Activated CD4-positive, alpha-beta T cell treated with anti-CD3 and anti-CD28 coated beads, Interleukin-2, amount 10 ng/mL, durations not matched to agents 7 days and 5 days (primary cell): ENCODE measurements at regions not wholly inside any gene's neighbourhood (a gene's known extent, or its start where the extent isn't known, plus 50 kb on each side); places are given as distances from the start of the nearest gene placed in this dataset.

Experiments
- CTCF ChIA-PET: fragments of 350-600 bp; sonication (Branson Sonifier 250); formaldehyde crosslinking; loops from one replicate; lab custom pipeline; 2021; ENCODE audit warnings: antibody characterized with exemption; lab: Charles Lee
- POLR2A ChIA-PET: fragments of 350-600 bp; sonication (Branson Sonifier 250); formaldehyde crosslinking; loops from one replicate; lab custom pipeline; 2021; ENCODE audit warnings: antibody characterized with exemption; lab: Charles Lee
- DNase-seq: peaks from one replicate; pipeline ENCODE4 v3.0.0-alpha.2; 2020
- H3K27ac Mint-ChIP-seq: one replicate; pipeline ENCODE4 v1.8.0; 2021; ENCODE audit warnings: mild to moderate bottlenecking, moderate library complexity, mixed read lengths
- H3K27me3 Mint-ChIP-seq: one replicate; pipeline ENCODE4 v1.8.0; 2021; ENCODE audit warnings: mixed read lengths
- H3K36me3 Mint-ChIP-seq: one replicate; pipeline ENCODE4 v1.8.0; 2021; ENCODE audit warnings: low read depth, mixed read lengths
- H3K4me1 Mint-ChIP-seq: one replicate; pipeline ENCODE4 v1.8.0; 2021; ENCODE audit warnings: mixed read lengths
- H3K4me3 Mint-ChIP-seq: one replicate; pipeline ENCODE4 v1.8.0; 2021; ENCODE audit warnings: mild to moderate bottlenecking, moderate library complexity, mixed read lengths
- H3K9me3 Mint-ChIP-seq: one replicate; pipeline ENCODE4 v1.8.0; 2021; ENCODE audit warnings: mixed read lengths

DNA sequence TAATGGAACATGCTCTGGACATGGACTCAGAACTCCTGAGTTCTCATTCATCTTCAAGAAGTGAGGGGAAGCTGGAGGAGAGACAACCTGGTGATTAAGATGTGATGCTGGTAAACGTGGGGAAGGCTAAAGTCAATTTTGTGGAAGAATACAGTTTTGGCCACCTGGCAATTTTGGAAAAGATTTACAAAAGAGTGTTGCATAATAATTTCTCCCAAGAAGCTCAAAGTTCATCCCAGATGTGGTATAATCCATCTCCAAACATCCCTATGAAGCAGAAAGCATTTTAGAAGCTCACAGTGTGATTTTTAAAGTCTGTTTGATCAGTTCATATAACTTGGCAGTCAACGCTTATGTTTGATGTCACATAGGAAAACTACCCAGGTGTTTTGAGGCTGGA lies 208.7 kb downstream of the LMX1A start:
- no peak for DNase-seq
- H3K27ac Mint-ChIP-seq = no peak overlapping the region
- no peak overlapping the region for H3K4me3 Mint-ChIP-seq
- H3K36me3 Mint-ChIP-seq = no peaks in the 10 kb centered on the region
- no peaks in the 10 kb centered on the region for H3K9me3 Mint-ChIP-seq
- peaks cover 6% of the 10 kb centered on the region for H3K27me3 Mint-ChIP-seq
- CTCF ChIA-PET = no interaction called here
- no peaks in the 10 kb centered on the region for H3K4me1 Mint-ChIP-seq
- POLR2A ChIA-PET = no interaction called here

DNA sequence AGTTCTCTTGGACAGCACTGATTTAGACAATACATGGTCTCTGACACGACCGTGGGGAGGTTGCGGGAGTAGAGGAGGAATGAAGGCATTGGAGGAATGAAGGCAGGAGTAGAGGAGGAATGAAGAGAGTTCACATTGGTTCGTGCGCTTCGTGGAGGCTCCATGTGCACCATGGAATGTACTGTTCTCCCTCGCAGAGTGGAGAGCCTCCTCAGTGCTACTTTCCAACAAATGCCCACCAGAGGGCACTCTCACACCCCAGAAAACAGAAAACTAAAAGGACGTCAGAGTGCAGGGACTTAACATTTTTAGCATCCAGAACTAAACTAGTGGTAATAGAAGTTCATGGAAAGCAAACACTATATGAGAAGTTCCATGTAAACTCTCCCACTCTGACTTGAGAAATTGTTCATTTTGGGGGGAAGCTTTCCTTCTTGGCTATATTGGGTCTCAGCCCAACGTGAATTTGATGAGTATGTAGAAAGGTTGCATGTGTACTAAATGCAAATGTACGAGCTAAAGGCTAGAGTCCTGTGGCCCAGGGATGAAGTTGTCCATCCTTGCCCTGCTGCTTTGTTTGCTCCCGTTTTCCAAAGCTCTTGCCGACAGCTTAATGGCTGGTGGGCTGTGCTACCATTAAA lies 211.6 kb downstream of the LMX1A start:
- DNase-seq = peak; percentile 47
- Mint-ChIP-seq H3K4me3 (no peak overlapping the region), H3K4me1 (no peaks in the 10 kb centered on the region), H3K27ac (no peak overlapping the region), H3K36me3 (no peaks in the 10 kb centered on the region), H3K9me3 (no peaks in the 10 kb centered on the region), H3K27me3 (peaks cover 6% of the 10 kb centered on the region)
- ChIA-PET POLR2A (no interaction called here), CTCF (no interaction called here)

DNA sequence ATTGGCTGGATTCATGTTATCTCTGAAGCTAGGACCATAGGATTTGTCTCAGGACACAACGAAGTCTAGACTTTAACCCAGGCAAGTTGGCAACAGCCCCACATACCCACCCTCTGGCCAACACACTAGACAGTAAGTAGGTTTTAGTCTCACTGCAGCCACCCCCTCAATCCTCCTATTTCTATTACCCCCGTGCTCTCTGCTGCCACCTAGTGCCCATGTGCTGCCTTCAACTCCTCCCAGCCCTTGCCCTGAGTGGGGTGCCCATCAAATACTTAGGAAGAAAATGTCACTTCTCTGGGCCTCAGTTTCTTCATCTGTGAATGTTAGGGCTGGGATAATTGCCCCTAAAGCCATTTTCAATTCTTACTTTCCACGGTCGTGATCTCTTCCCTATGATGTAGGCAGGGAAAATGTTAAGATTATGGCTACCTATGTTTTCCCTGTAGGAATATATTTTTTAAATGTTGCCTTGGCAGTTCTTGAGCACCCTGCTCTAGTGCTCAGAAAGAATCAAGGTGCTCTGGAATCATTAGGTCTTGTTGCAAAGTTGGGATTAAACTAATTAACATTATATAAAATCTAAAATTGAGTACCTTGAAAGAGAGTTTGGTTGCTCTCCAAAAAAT lies 213.0 kb downstream of the LMX1A start:
- ChIA-PET POLR2A (no interaction called here), CTCF (no interaction called here)
- peak; percentile 40 for DNase-seq
- Mint-ChIP-seq H3K4me1 (no peaks in the 10 kb centered on the region), H3K9me3 (no peaks in the 10 kb centered on the region), H3K36me3 (no peaks in the 10 kb centered on the region), H3K27ac (no peak overlapping the region), H3K27me3 (peaks cover 6% of the 10 kb centered on the region), H3K4me3 (no peak overlapping the region)

DNA sequence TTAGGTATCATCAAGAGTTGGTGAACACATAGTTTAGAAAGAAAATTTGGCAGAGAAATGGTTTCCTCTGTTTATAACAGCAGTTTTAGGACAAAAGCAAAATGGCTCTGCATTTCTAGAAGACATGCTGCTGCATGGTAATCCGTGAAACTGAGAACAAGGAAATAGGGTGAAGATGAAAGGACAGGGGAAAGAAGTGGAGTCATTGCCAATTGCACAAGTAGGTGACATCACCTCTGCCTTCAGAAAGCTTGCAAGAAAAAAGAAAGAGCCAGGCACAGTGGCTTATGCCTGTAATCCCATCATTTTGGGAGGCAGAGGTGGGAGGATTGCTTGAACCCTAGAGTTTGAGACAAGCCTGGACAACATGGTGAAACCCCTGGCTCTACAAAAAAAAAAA lies 217.6 kb downstream of the LMX1A start:
- Mint-ChIP-seq H3K27ac (no peak overlapping the region), H3K9me3 (no peaks in the 10 kb centered on the region), H3K4me3 (no peak overlapping the region), H3K4me1 (no peaks in the 10 kb centered on the region), H3K36me3 (no peaks in the 10 kb centered on the region), H3K27me3 (no peaks in the 10 kb centered on the region)
- CTCF ChIA-PET = interaction anchor here (0.6 kb wide), 2 partner anchors 24 to 1990 kb away, joined by 3 read pairs; no protein-coding TSS in a partner anchor
- no peak for DNase-seq
- POLR2A ChIA-PET = no interaction called here

DNA sequence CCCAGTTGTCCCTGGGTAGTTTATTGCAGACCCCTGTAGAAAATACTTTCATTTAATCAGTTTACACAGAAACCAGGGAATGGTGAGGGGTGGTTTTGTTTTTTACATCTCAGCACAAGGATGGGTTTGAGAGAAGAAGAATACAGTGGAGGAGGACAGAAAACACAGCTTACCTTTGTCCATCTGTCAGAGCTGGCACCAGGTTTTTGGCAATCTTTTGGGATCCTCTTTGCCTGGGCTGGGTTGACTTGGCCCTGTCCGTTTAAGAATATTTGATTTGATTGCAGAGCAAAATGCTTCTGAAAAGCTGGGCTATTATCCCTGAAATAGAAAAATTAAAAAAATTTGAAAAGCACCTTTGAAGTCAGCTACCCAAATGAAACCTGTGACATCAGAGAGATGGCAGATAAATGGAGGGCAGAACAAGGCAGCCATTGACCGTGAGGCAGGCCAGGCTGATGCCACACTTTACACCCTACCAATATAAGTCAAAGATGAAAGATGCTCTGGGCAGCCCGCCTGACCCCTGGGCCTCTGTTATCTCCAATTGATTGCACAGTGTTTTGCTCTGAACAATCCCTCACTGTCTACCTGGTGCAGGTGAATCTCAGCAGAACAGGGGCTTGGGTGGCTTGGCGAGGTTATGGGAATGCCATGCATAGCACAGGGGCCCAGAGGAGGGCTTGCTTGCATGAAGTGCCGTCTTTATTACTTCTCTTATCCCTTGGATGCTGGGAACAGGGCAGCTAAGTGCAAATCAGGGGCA lies 218.8 kb downstream of the LMX1A start:
- H3K9me3 Mint-ChIP-seq = no peaks in the 10 kb centered on the region

DNA sequence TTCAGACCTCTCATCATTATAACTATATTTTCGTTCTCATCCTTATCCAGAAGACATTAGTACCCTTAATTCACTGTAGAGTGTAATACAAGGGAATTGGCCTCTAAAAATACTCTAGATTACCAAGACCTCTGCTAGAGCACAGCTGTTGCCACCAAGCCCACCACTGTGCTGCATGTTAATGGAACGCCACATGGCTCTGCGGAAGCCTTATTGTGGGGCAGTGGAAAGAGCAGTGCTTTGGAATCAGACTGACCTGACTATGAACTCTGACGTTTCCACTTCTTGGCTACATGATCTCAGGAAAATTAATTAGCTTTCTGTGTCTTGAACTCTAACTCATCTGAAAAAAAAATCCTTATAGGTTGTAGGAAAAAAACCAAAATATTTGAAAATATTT lies 222.1 kb downstream of the LMX1A start:
- Mint-ChIP-seq H3K36me3 (no peaks in the 10 kb centered on the region), H3K9me3 (no peaks in the 10 kb centered on the region), H3K27ac (no peak overlapping the region), H3K4me3 (no peak overlapping the region), H3K4me1 (no peaks in the 10 kb centered on the region), H3K27me3 (peaks cover 4% of the 10 kb centered on the region)
- no peak for DNase-seq
- CTCF ChIA-PET = no interaction called here
- POLR2A ChIA-PET = no interaction called here

More for the DNA sequence above, 218.8 kb downstream of the LMX1A start:
- H3K27ac Mint-ChIP-seq = no peak overlapping the region
- no peak overlapping the region for H3K4me3 Mint-ChIP-seq
- H3K27me3 Mint-ChIP-seq = peaks cover 2% of the 10 kb centered on the region
- ChIA-PET POLR2A (no interaction called here), CTCF (no interaction called here)
- no peak for DNase-seq
- H3K36me3 Mint-ChIP-seq = no peaks in the 10 kb centered on the region
- H3K4me1 Mint-ChIP-seq = no peaks in the 10 kb centered on the region

DNA sequence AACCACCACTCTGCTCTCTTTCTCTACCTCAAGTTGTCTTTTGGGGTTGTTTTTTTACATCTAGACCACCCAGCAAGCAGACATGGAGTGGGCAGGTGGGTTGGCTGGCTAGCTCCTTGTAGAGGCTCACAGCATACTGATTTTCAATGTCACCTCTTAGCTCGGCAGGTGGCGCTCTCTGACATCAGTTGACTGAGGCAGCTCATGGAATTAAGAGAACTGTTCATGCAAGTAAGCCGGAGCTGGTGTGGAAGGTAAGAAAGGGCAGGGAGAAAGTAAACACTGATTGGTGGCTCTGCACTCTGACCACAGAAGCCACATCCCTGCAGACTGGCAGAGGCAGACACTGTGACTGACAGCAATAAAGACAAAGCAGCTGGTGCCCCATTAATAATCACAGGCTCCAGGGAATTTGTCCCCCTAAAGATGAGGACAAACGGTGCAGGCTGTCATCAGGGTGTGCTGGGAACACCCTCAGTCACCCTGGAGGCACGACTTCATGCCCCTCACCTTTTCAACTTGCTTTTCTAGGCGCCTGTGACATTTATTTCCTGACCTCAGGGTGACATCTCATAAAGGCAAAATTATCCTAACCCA lies 226.8 kb downstream of the LMX1A start:
- Mint-ChIP-seq H3K27ac (no peak overlapping the region), H3K27me3 (peaks cover 10% of the 10 kb centered on the region), H3K4me3 (no peak overlapping the region), H3K9me3 (no peaks in the 10 kb centered on the region), H3K36me3 (no peaks in the 10 kb centered on the region), H3K4me1 (no peaks in the 10 kb centered on the region)
- CTCF ChIA-PET = interaction anchor here (0.8 kb wide), 1 partner anchor 12 kb away, joined by 4 read pairs; no protein-coding TSS in a partner anchor
- POLR2A ChIA-PET = no interaction called here
- peak; percentile 51 for DNase-seq

DNA sequence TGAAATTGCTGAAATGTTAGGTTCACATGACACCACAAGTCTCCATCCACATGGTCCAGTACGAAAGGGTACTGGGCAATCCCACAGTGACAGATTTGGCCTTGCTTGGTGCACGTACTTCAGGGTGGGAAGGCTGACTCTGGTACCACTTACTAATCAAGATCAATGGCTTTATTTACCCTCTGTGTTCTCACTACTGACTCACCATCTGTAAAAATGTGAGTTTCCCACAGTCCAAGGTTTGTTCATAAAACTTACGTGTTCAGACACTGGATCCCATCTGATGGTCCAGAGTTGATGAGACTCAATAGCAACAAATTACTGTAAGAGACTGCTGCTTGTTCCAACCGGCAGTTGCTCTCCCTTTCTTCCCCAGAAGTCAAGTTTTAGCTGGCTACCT lies 231.7 kb downstream of the LMX1A start:
- Mint-ChIP-seq H3K4me3 (no peak overlapping the region), H3K27ac (no peak overlapping the region), H3K4me1 (no peaks in the 10 kb centered on the region), H3K27me3 (peaks cover 9% of the 10 kb centered on the region), H3K36me3 (no peaks in the 10 kb centered on the region), H3K9me3 (no peaks in the 10 kb centered on the region)
- no peak for DNase-seq
- CTCF ChIA-PET = no interaction called here
- POLR2A ChIA-PET = no interaction called here

DNA sequence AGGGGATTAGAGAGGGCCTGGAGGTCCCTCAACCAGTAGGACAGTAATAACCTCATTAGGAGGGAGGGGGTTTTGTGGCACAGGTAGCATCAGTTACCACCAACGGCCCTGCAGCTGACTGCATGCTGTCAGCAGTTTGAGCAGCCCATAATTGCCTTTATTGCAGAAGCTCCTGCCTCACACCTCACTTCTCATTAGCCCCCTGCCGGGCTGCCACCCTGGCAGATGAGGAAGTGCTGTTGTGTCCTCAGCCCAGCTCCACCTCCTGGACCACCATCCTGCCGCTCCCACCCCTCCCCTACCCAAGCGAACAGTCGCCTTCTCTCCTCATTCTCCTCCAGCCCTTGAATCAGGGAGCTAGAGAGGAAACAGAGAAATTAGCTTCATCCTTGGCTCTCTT lies 237.4 kb downstream of the LMX1A start:
- no peaks in the 10 kb centered on the region for H3K36me3 Mint-ChIP-seq
- H3K9me3 Mint-ChIP-seq = no peaks in the 10 kb centered on the region
- ChIA-PET CTCF (no interaction called here), POLR2A (no interaction called here)
- H3K27ac Mint-ChIP-seq = no peak overlapping the region
- DNase-seq = no peak
- no peaks in the 10 kb centered on the region for H3K4me1 Mint-ChIP-seq
- peaks cover 33% of the 10 kb centered on the region for H3K27me3 Mint-ChIP-seq
- H3K4me3 Mint-ChIP-seq = no peak overlapping the region

DNA sequence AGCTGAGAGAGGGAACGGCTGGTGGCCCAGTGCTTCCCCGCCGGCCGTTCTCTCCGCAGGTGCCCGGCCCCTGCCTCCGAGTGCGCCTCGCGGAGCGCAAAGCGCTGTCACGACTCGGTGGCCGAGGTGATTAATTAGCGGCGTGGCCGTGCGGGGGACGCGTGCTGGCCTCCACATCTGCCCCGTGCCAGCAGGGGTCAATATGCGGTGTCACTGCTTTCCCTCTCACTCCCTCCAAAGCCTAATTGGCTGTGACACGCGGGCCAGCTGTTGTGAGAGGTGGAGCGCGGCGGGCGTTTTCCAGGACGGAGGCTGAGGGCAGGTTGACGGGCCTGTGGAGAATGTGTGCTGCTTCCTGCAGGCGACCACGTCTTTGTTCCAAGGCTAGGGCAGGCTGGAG lies 239.0 kb downstream of the LMX1A start:
- ChIA-PET POLR2A (no interaction called here), CTCF (no interaction called here)
- Mint-ChIP-seq H3K4me1 (no peaks in the 10 kb centered on the region), H3K4me3 (no peak overlapping the region), H3K9me3 (no peaks in the 10 kb centered on the region), H3K27ac (no peak overlapping the region), H3K27me3 (peaks cover 33% of the 10 kb centered on the region), H3K36me3 (no peaks in the 10 kb centered on the region)
- DNase-seq = no peak

DNA sequence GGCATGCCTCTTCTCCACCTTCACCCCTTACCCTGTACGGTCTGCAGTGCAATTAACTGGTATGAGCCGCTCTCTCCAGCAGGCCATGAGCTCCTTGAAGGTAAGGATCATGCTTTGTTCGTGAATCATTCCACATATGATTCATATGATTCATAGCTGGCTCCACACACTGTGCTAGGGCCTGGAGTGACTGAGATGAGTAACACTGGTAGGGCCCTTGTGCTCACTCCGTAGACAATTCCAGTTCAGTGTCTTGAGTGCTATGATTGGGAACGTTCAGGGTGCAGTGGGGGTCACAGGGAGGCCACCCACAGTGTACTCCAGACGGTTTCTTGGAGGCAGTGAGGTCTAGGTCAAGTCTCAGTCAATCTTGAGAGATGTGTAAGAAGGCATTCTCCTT lies 239.8 kb downstream of the LMX1A start:
- POLR2A ChIA-PET = no interaction called here

DNA sequence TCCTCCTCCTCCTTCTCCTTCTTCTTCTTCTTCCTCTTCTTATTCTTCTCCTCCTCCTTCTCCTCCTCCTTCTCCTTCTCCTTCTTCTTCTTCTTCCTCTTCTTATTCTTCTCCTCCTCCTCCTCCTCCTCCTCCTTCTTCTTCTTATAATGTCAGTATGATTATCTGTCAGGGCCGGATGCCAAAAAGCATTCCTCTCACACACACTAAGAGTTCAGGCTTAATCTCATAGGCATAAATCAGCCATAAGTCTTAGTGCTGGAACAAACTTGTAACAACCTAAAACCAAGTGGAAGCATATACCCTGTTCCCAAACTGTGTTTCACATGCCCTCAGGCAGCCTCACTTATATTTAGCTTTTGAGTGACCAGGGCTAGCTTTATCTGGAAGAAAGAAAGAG lies 240.3 kb downstream of the LMX1A start:
- Mint-ChIP-seq H3K36me3 (no peaks in the 10 kb centered on the region), H3K27me3 (peaks cover 33% of the 10 kb centered on the region), H3K4me1 (no peaks in the 10 kb centered on the region), H3K9me3 (no peaks in the 10 kb centered on the region), H3K4me3 (no peak overlapping the region), H3K27ac (no peak overlapping the region)
- ChIA-PET CTCF (interaction anchor here (1.0 kb wide), 1 partner anchor 12 kb away, joined by 3 read pairs; no protein-coding TSS in a partner anchor), POLR2A (no interaction called here)
- no peak for DNase-seq

More for the DNA sequence above, 239.8 kb downstream of the LMX1A start:
- CTCF ChIA-PET = interaction anchor here (1.0 kb wide), 1 partner anchor 12 kb away, joined by 3 read pairs; no protein-coding TSS in a partner anchor
- H3K27ac Mint-ChIP-seq = no peak overlapping the region
- H3K4me3 Mint-ChIP-seq = no peak overlapping the region
- no peaks in the 10 kb centered on the region for H3K4me1 Mint-ChIP-seq
- H3K9me3 Mint-ChIP-seq = no peaks in the 10 kb centered on the region
- no peaks in the 10 kb centered on the region for H3K36me3 Mint-ChIP-seq
- H3K27me3 Mint-ChIP-seq = peaks cover 33% of the 10 kb centered on the region
- DNase-seq = no peak

DNA sequence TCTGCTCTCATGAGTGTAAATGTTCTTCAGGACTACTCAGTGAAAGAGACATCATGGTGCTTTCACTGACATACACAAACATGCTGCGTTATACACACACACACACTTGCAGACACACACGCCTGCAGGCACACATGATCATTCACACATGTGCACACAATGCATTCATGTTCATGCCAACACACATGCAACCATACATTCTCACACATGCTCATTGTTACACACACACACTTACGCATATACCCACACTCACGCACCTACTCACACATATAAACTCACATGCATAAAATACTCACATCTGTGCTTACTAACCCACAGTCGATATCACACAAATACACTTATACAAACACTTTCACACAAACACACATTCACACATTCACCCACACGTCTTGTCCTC lies 241.6 kb downstream of the LMX1A start:
- no peaks in the 10 kb centered on the region for H3K9me3 Mint-ChIP-seq
- CTCF ChIA-PET = interaction anchor here (0.6 kb wide), 1 partner anchor 24 kb away, joined by 3 read pairs; no protein-coding TSS in a partner anchor
- POLR2A ChIA-PET = no interaction called here
- H3K27me3 Mint-ChIP-seq = peaks cover 33% of the 10 kb centered on the region
- no peaks in the 10 kb centered on the region for H3K4me1 Mint-ChIP-seq
- no peak for DNase-seq
- no peaks in the 10 kb centered on the region for H3K36me3 Mint-ChIP-seq
- no peak overlapping the region for H3K27ac Mint-ChIP-seq
- H3K4me3 Mint-ChIP-seq = no peak overlapping the region
